HG02642 (cell line): ENCODE measurements at regions not wholly inside any gene's neighbourhood (a gene's known extent, or its start where the extent isn't known, plus 50 kb on each side); places are given as distances from the start of the nearest gene placed in this dataset.

Source experiments
- ATAC-seq: cut with Tn5 transposase; IDR thresholded peaks from one replicate; pipeline ENCODE4 v1.9.1; 2021; ENCODE audit warnings: mild to moderate bottlenecking; ENCODE audit not compliant: unreplicated experiment, poor library complexity

GRCh38 chr9:124205686-124206352, 51.9 kb upstream of the NEK6 start:
- ATAC-seq = no peak

GRCh38 chr9:124206391-124206790, 51.4 kb upstream of the NEK6 start:
- no peak for ATAC-seq
